C4-2B (cell line): ENCODE measurements at regions not wholly inside any gene's neighbourhood (a gene's known extent, or its start where the extent isn't known, plus 50 kb on each side); places are given as distances from the start of the nearest gene placed in this dataset.

ENCODE experiments used
- CTCF ChIP-seq: fragments of 450-650 bp; conservative IDR thresholded peaks from 2 replicates; pipeline ENCODE4 v1.5.1; 2017; ENCODE audit warnings: mild to moderate bottlenecking
- ZFX ChIP-seq: fragments of 450-650 bp; IDR thresholded peaks from 2 replicates; pipeline ENCODE4 v1.6.1; 2017

- no peak for TF ChIP-seq CTCF
- no peak for TF ChIP-seq ZFX
These were observed 635.6 kb downstream of the PLA2G4A start for GRCh38 chr1:187464320-187464719.
